H9 (cell line): ENCODE measurements at regions not wholly inside any gene's neighbourhood (a gene's known extent, or its start where the extent isn't known, plus 50 kb on each side); places are given as distances from the start of the nearest gene placed in this dataset.

Experiments
- DNase-seq: peaks from one replicate; pipeline ENCODE4 v3.0.0-alpha.2; 2017
- H2AFZ ChIP-seq: one replicate; pipeline ENCODE4 v1.6.1; 2013; ENCODE audit warnings: mild to moderate bottlenecking, low read length, control low read depth, moderate library complexity
- H2AK5ac ChIP-seq: 2 replicates; pipeline ENCODE4 v1.6.1; 2013; ENCODE audit warnings: low read length, control low read depth, mixed read lengths; ENCODE audit not compliant: insufficient read length
- H2BK120ac ChIP-seq: one replicate; pipeline ENCODE4 v1.6.1; 2013; ENCODE audit warnings: low read depth, mild to moderate bottlenecking, low read length, control low read depth, inconsistent platforms; ENCODE audit not compliant: poor library complexity, severe bottlenecking
- H2BK12ac ChIP-seq: 2 replicates; pipeline ENCODE4 v1.6.1; 2013; ENCODE audit warnings: low read length, control low read depth, mixed read lengths, low read depth; ENCODE audit not compliant: insufficient read length
- H2BK15ac ChIP-seq: 2 replicates; pipeline ENCODE4 v1.6.1; 2013; ENCODE audit warnings: low read depth, low read length, control low read depth
- H2BK20ac ChIP-seq: one replicate; pipeline ENCODE4 v1.6.1; 2013; ENCODE audit warnings: low read depth, mild to moderate bottlenecking, low read length, control low read depth, inconsistent platforms; ENCODE audit not compliant: poor library complexity, severe bottlenecking
- H2BK5ac ChIP-seq: 2 replicates; pipeline ENCODE4 v1.6.1; 2013; ENCODE audit warnings: low read length, control low read depth, mixed read lengths; ENCODE audit not compliant: insufficient read length
- H3K14ac ChIP-seq: 2 replicates; pipeline ENCODE4 v1.6.1; 2013; ENCODE audit warnings: low read length, control low read depth; ENCODE audit not compliant: insufficient read depth
- H3K18ac ChIP-seq: 2 replicates; pipeline ENCODE4 v1.6.1; 2013; ENCODE audit warnings: low read depth, mild to moderate bottlenecking, mixed read lengths, low read length, control low read depth; ENCODE audit not compliant: insufficient read length
- H3K23ac ChIP-seq: 2 replicates; pipeline ENCODE4 v1.6.1; 2013; ENCODE audit warnings: low read length, control low read depth, mixed read lengths, low read depth; ENCODE audit not compliant: insufficient read length
- H3K23me2 ChIP-seq: 2 replicates; pipeline ENCODE4 v1.6.1; 2013; ENCODE audit warnings: low read depth, mild to moderate bottlenecking, mixed read lengths, low read length, control low read depth; ENCODE audit not compliant: insufficient read length, poor library complexity, severe bottlenecking
- H3K27ac ChIP-seq: 2 replicates; pipeline ENCODE4 v1.5.1; 2013; ENCODE audit warnings: low read length, control low read depth, mixed read lengths, low read depth; ENCODE audit not compliant: insufficient read length
- H3K27me3 ChIP-seq: 2 replicates; pipeline ENCODE4 v1.6.1; 2013; ENCODE audit warnings: low read length, control low read depth, inconsistent platforms; ENCODE audit not compliant: insufficient read depth
- H3K4ac ChIP-seq: 2 replicates; pipeline ENCODE4 v1.6.1; 2013; ENCODE audit warnings: low read depth, mild to moderate bottlenecking, control low read depth, inconsistent platforms, low read length, moderate library complexity
- H3K4me1 ChIP-seq: 2 replicates; pipeline ENCODE4 v1.6.1; 2013; ENCODE audit warnings: low read length, control low read depth, inconsistent platforms; ENCODE audit not compliant: insufficient read depth
- H3K4me2 ChIP-seq: 2 replicates; pipeline ENCODE4 v1.6.1; 2013; ENCODE audit warnings: low read length, control low read depth, mixed read lengths; ENCODE audit not compliant: insufficient read length, insufficient read depth
- H3K56ac ChIP-seq: 2 replicates; pipeline ENCODE4 v1.6.1; 2013; ENCODE audit warnings: low read depth, mild to moderate bottlenecking, mixed read lengths, low read length, control low read depth; ENCODE audit not compliant: insufficient read length
- H3K79me1 ChIP-seq: 2 replicates; pipeline ENCODE4 v1.6.1; 2013; ENCODE audit warnings: low read depth, mild to moderate bottlenecking, moderate library complexity, low read length, control low read depth, inconsistent platforms; ENCODE audit not compliant: insufficient read depth, poor library complexity, severe bottlenecking
- H3K79me2 ChIP-seq: 2 replicates; pipeline ENCODE4 v1.6.1; 2013; ENCODE audit warnings: low read length, control low read depth, inconsistent platforms; ENCODE audit not compliant: insufficient read depth
- H3K9ac ChIP-seq: 2 replicates; pipeline ENCODE4 v1.6.1; 2013; ENCODE audit warnings: low read length, control low read depth, mixed read lengths; ENCODE audit not compliant: insufficient read length; ENCODE audit errors: extremely low read depth
- H3K9me3 ChIP-seq: one replicate; pipeline ENCODE4 v1.6.1; 2013; ENCODE audit warnings: low read depth, low read length, inconsistent platforms; ENCODE audit not compliant: control insufficient read depth
- H3T11ph ChIP-seq: one replicate; pipeline ENCODE4 v1.6.1; 2013; ENCODE audit warnings: mild to moderate bottlenecking, low read length, control low read depth, inconsistent platforms
- H4K20me1 ChIP-seq: one replicate; pipeline ENCODE4 v1.6.1; 2013; ENCODE audit not compliant: control insufficient read depth, insufficient read length, insufficient read depth
- H4K5ac ChIP-seq: 2 replicates; pipeline ENCODE4 v1.6.1; 2013; ENCODE audit warnings: low read depth, mild to moderate bottlenecking, mixed read lengths, low read length, control low read depth; ENCODE audit not compliant: insufficient read length
- H4K8ac ChIP-seq: replicated peaks from 2 replicates; pipeline ENCODE4 v1.6.1; 2013; ENCODE audit warnings: low read length, control low read depth, mixed read lengths, low read depth; ENCODE audit not compliant: insufficient read length
- H4K91ac ChIP-seq: 2 replicates; pipeline ENCODE4 v1.6.1; 2013; ENCODE audit warnings: low read depth, mild to moderate bottlenecking, moderate library complexity, mixed read lengths, low read length, control low read depth; ENCODE audit not compliant: insufficient read length
- H3K27ac Mint-ChIP-seq, 3 experiments: 2 replicates in 2 of 3; 3 replicates in 1 of 3; pipeline ENCODE4 v1.8.0; 2020 to 2021; ENCODE audit warnings: mixed read lengths in 3 of 3, mild to moderate bottlenecking in 1 of 3, moderate library complexity in 1 of 3
- H3K27me3 Mint-ChIP-seq: 2 replicates; pipeline ENCODE4 v1.8.0; 2021; ENCODE audit warnings: low read depth, mild to moderate bottlenecking, moderate library complexity, mixed read lengths
- H3K36me3 Mint-ChIP-seq, 3 experiments: 2 replicates in 2 of 3; 3 replicates in 1 of 3; pipeline ENCODE4 v1.8.0; 2020 to 2021; ENCODE audit warnings: low read depth in 3 of 3, mixed read lengths in 3 of 3; ENCODE audit not compliant: insufficient read depth in 1 of 3
- H3K4me1 Mint-ChIP-seq, 2 experiments: 2 replicates each; pipeline ENCODE4 v1.8.0; 2020; ENCODE audit warnings: mixed read lengths in 2 of 2
- H3K4me3 Mint-ChIP-seq, 2 experiments: 2 replicates in 1 of 2; 3 replicates in 1 of 2; pipeline ENCODE4 v1.8.0; 2020 to 2021; ENCODE audit warnings: mild to moderate bottlenecking in 2 of 2, mixed read lengths in 2 of 2, moderate library complexity in 1 of 2
- H3K9me3 Mint-ChIP-seq, 2 experiments: 2 replicates in 1 of 2; 3 replicates in 1 of 2; pipeline ENCODE4 v1.8.0; 2020; ENCODE audit warnings: mild to moderate bottlenecking in 2 of 2, mixed read lengths in 2 of 2, moderate library complexity in 1 of 2
- CTCF ChIP-seq: fragments of 200-600 bp; sonication (generic); conservative IDR thresholded peaks from 3 replicates; pipeline ENCODE4 v1.8.0; 2021; ENCODE audit warnings: antibody characterized with exemption, mild to moderate bottlenecking
- WGBS: extraction: QIAGEN DNeasy Blood & Tissue Kit; methylation state at CpG from one replicate; pipeline ENCODE4 v1.1.7; 2013; ENCODE audit warnings: missing lambda C conversion rate, low lambda C conversion rate, mixed read lengths; ENCODE audit not compliant: insufficient read length; ENCODE audit errors: extremely low coverage; 5-methylcytosine and 5-hydroxymethylcytosine counted together

- WGBS, result no CpG with 5 or more reads among the region's 1 CpG
- H3K4me2 ChIP-seq, result no peak overlapping the region
Observed at GRCh38 chr1:99464738-99465137, 181.2 kb upstream of the PALMD start.

More at GRCh38 chr1:99464738-99465137, 181.2 kb upstream of the PALMD start:
- Histone ChIP-seq H4K8ac (no peak overlapping the region), H3K4ac (no peak overlapping the region), H2BK5ac (no peak overlapping the region), H3K79me1 (no peaks in the 10 kb centered on the region), H4K91ac (no peak overlapping the region), H2BK15ac (no peak overlapping the region), H3K18ac (no peak overlapping the region), H3K9me3 (no peaks in the 10 kb centered on the region), H3K14ac (no peak overlapping the region), H3T11ph (no peak overlapping the region), H3K79me2 (no peaks in the 10 kb centered on the region), H3K27ac (no peak overlapping the region), H3K56ac (no peak overlapping the region), H2BK120ac (no peak overlapping the region), H2BK20ac (no peak overlapping the region), H3K4me1 (no peaks in the 10 kb centered on the region), H4K20me1 (no peaks in the 10 kb centered on the region), H3K27me3 (no peaks in the 10 kb centered on the region), H2AFZ (no peak overlapping the region), H2BK12ac (no peak overlapping the region), H3K23me2 (no peaks in the 10 kb centered on the region), H4K5ac (no peak overlapping the region), H3K23ac (no peak overlapping the region), H3K9ac (no peak overlapping the region), H2AK5ac (no peak overlapping the region)
- Mint-ChIP-seq H3K4me1 (peaks cover 8 to 11% of the 10 kb centered on the region in 2 experiments), H3K27ac (no peak overlapping the region), H3K36me3 (no peaks in the 10 kb centered on the region), H3K9me3 (no peaks in the 10 kb centered on the region), H3K4me3 (no peak overlapping the region), H3K27me3 (no peaks in the 10 kb centered on the region)
- TF ChIP-seq CTCF, result no peak
- DNase-seq, result no peak
